ENCODE measurements at regions not wholly inside any gene's neighbourhood (a gene's known extent, or its start where the extent isn't known, plus 50 kb on each side); places are given as distances from the start of the nearest gene placed in this dataset.
"Not testable (repeated sequence)": the region's sequence is repeated elsewhere in the genome, so short reads cannot be mapped to it uniquely, and the experiment has no call there.

DNA sequence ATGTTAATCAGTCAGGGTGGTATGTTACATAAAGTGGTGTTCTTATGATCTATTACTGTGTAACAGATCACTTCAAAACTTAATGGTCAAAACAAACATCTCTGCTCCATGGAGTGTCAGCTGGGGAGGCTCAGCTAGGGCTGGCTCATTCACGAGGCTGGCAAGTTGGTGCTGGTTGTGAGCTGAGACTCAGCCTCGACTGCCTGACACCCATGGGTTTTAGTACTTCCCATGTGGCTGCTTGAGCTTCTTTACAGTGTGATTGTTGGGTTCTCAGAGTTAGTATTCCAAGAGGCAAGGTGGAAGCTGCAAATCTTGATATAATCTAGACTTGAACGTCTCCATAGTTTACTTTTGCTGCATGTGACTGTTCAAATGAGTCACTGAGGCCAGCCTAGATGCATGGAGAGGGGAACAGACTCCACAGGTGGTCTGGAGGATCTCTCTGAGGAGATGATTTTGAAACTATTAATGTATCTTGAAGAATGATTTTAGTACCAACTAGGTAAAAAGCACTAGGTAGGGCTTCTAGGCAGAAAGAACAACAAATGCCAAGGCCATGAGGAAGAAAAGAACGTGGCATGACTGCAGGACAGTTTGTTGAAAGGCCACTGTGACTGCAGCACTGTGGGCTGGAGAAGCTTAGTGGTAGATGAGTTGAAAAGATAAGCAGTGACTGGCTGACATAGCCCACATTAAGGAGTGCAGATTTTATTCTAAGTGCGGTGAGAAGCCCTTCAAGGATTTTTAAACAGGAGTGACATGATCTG lies 281.1 kb upstream of the PROK2 start:
- H3K27me3 ChIP-seq = no peaks in the 10 kb centered on the region
- H3K4me1 ChIP-seq = no peaks in the 10 kb centered on the region
- TF ChIP-seq POLR2A (IDR thresholded peaks at IDR 0.05) = no peak
- TF ChIP-seq, protein P1, sequence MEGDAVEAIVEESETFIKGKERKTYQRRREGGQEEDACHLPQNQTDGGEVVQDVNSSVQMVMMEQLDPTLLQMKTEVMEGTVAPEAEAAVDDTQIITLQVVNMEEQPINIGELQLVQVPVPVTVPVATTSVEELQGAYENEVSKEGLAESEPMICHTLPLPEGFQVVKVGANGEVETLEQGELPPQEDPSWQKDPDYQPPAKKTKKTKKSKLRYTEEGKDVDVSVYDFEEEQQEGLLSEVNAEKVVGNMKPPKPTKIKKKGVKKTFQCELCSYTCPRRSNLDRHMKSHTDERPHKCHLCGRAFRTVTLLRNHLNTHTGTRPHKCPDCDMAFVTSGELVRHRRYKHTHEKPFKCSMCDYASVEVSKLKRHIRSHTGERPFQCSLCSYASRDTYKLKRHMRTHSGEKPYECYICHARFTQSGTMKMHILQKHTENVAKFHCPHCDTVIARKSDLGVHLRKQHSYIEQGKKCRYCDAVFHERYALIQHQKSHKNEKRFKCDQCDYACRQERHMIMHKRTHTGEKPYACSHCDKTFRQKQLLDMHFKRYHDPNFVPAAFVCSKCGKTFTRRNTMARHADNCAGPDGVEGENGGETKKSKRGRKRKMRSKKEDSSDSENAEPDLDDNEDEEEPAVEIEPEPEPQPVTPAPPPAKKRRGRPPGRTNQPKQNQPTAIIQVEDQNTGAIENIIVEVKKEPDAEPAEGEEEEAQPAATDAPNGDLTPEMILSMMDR (IDR thresholded peaks at IDR 0.05) = no peak
- no peak overlapping the region for H3K4me3 ChIP-seq
- DNase-seq = no peak
- intact Hi-C loops (cut with DNase I; ENCODE audit: low total_unique reads) = no loop called here
- H3K36me3 ChIP-seq = no peaks in the 10 kb centered on the region
- H3K27ac ChIP-seq = no peak overlapping the region
- H3K9me3 ChIP-seq = no peaks in the 10 kb centered on the region

DNA sequence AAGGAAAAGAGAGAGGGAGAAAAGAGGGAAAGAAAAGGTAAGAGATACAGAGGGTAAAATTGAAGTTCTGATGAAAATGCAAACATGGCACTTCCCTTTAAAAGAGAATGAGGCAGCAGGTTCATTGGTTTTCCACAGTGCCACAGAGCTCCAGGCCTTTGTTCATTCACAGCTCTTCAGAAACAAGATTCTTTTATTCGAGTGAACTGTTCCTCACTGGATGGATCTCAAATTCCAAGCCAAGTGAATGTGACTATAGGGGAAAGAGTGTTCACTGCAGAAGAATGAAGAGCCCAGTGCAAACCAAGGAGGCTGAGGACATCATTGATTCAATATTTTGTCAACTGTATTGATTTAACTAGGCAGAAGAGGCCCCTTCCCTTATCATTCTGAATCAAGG lies 280.3 kb upstream of the PROK2 start:
- Histone ChIP-seq H3K4me3 (no peak overlapping the region), H3K27me3 (no peaks in the 10 kb centered on the region), H3K4me1 (no peaks in the 10 kb centered on the region), H3K27ac (no peak overlapping the region), H3K9me3 (no peaks in the 10 kb centered on the region), H3K36me3 (no peaks in the 10 kb centered on the region)
- no peak for DNase-seq
- TF ChIP-seq, protein P1 (IDR thresholded peaks at IDR 0.05) = no peak
- TF ChIP-seq POLR2A (IDR thresholded peaks at IDR 0.05) = no peak
- intact Hi-C loops (cut with DNase I; ENCODE audit: low total_unique reads) = no loop called here

DNA sequence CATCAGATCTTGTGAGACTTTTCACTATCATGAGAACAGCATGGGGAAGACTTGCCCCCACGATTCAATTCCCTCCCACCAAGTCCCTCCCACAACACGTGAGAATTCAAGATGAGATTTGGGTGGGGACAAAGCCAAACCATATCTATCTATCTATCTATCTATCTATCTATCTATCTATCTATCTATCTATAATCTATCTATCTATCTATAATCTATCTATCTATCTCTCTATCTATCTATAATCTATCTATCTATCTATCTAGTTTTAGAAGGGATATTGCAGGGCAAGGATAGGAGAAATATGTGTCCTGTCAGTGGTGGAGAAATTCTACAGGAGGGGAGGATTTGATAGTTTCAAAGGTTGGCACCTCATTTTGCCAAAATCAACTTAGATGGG lies 279.8 kb upstream of the PROK2 start:
- H3K36me3 ChIP-seq; H3K9me3 ChIP-seq; intact Hi-C loops (cut with DNase I; ENCODE audit: low total_unique reads); H3K27ac ChIP-seq; H3K4me3 ChIP-seq; H3K4me1 ChIP-seq; DNase-seq; H3K27me3 ChIP-seq: not testable (repeated sequence)

DNA sequence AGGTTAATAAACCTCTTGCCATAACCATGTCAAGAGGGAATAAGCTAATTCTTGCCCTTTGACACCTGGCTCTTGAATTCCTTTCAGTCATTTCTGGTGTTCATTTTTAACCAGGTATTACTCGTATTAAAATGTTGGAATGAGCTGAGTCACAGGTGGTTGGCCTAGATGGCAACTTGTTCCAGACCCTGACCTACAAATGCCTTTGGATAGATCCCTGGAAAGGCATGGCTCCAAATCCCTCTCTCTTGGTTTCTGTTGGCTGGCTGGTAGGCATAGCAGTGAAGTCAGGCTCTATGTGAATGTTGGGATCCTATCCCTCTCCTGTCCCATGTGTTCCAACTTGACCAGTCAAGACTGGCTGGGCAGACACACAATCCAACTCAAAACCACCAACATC lies 277.1 kb upstream of the PROK2 start:
- Histone ChIP-seq H3K36me3 (no peaks in the 10 kb centered on the region), H3K9me3 (no peaks in the 10 kb centered on the region), H3K27ac (no peak overlapping the region), H3K4me1 (no peaks in the 10 kb centered on the region), H3K27me3 (no peaks in the 10 kb centered on the region), H3K4me3 (no peak overlapping the region)
- TF ChIP-seq, protein P1 (IDR thresholded peaks at IDR 0.05) = no peak
- no peak for DNase-seq
- intact Hi-C loops (cut with DNase I; ENCODE audit: low total_unique reads) = no loop called here

DNA sequence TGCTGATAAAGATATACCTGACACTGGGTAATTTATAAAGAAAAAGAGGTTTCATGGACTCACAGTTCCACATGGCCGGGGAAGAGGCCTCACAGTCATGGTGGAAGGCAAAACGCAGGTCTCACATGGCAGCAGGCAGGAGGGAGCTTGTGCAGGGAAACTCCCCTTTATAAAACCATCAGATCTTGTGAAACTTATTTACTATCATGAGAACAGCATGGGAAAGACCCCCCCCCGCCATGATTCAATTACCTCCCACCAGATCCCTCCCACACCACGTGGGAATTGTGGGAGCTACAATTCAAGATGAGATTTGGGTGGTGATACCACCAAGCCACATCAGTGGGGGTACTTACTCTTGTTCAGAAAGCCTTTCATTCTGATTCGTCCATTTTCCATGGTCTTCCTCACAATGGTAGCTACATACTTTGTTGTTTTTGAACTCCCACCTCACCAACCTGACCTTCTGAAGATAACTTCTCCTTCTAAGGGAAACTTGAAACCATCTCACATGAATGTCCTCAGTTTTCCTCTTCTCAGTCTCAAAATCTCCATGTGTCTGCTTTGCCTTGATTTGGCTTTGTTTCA lies 275.6 kb upstream of the PROK2 start:
- no peaks in the 10 kb centered on the region for H3K36me3 ChIP-seq
- no peak for DNase-seq
- intact Hi-C loops (cut with DNase I; ENCODE audit: low total_unique reads) = no loop called here

More for the DNA sequence above, 275.6 kb upstream of the PROK2 start:
- H3K4me1 ChIP-seq = no peaks in the 10 kb centered on the region
- H3K4me3 ChIP-seq = no peak overlapping the region
- no peaks in the 10 kb centered on the region for H3K27me3 ChIP-seq
- no peak overlapping the region for H3K27ac ChIP-seq
- H3K9me3 ChIP-seq = no peaks in the 10 kb centered on the region
- TF ChIP-seq, protein P1 (IDR thresholded peaks at IDR 0.05) = no peak
- TF ChIP-seq POLR2A (IDR thresholded peaks at IDR 0.05) = no peak
